Panc1 (cell line): ENCODE measurements at regions not wholly inside any gene's neighbourhood (a gene's known extent, or its start where the extent isn't known, plus 50 kb on each side); places are given as distances from the start of the nearest gene placed in this dataset.

Experiments
- ATAC-seq: fragments of 200-7000 bp; cut with Tn5 transposase; 2 replicates; pipeline ENCODE4 v1.9.1; 2020; ENCODE audit warnings: mild to moderate bottlenecking, moderate library complexity
- BruUV-seq: library from RNA; stranded (reverse); fragments of 400-500 nt; replicated peaks from 2 replicates; lab custom pipeline; 2021; lab: Mats Ljungman, UMichigan
- CTCF ChIA-PET: fragments of 300-600 bp; sonication (Branson Sonifier 250); formaldehyde crosslinking; loops from one replicate; lab custom pipeline; 2022; ENCODE audit warnings: antibody characterized with exemption; lab: Charles Lee
- POLR2A ChIA-PET: fragments of 300-600 bp; sonication (Branson Sonifier 250); formaldehyde crosslinking; loops from one replicate; lab custom pipeline; 2022; ENCODE audit warnings: antibody characterized with exemption; lab: Charles Lee
- DNase-seq: peaks from one replicate; pipeline ENCODE4 v3.0.0-alpha.2; 2010; ENCODE audit warnings: low read depth, low spot score
- H3K27ac ChIP-seq: 2 replicates; pipeline ENCODE4 v1.5.1; 2011; ENCODE audit warnings: mild to moderate bottlenecking, low read length, inconsistent platforms
- H3K27me3 ChIP-seq: fragments of 200-500 bp; sonication (Bioruptor generic); 2 replicates; pipeline ENCODE4 v1.6.0; 2014; ENCODE audit warnings: low read length, inconsistent platforms; ENCODE audit not compliant: control insufficient read depth, insufficient read depth
- H3K36me3 ChIP-seq: fragments of 200-500 bp; sonication (Bioruptor generic); 2 replicates; pipeline ENCODE4 v1.5.1; 2014; ENCODE audit warnings: inconsistent platforms, mild to moderate bottlenecking, low read length, moderate library complexity; ENCODE audit not compliant: control insufficient read depth, insufficient read depth
- H3K4me1 ChIP-seq: 2 replicates; pipeline ENCODE4 v1.5.1; 2011; ENCODE audit warnings: inconsistent platforms, mild to moderate bottlenecking, low read length, moderate library complexity; ENCODE audit not compliant: control insufficient read depth, insufficient read depth
- H3K4me3 ChIP-seq, 2 experiments: 2 replicates each; pipeline ENCODE4 v1.5.1; 2011 to 2012; ENCODE audit warnings: low read depth in 2 of 2, low read length in 2 of 2, mild to moderate bottlenecking in 2 of 2, inconsistent platforms in 1 of 2, moderate library complexity in 1 of 2
- H3K9me3 ChIP-seq: fragments of 200-500 bp; sonication (Bioruptor generic); 2 replicates; pipeline ENCODE4 v1.5.1; 2014; ENCODE audit warnings: low read depth, mild to moderate bottlenecking, inconsistent platforms, low read length, moderate library complexity; ENCODE audit not compliant: control insufficient read depth, insufficient read depth
- CTCF ChIP-seq: fragments of 450-650 bp; IDR thresholded peaks from 2 replicates; pipeline ENCODE4 v1.5.1; 2017; ENCODE audit warnings: mild to moderate bottlenecking
- POLR2AphosphoS5 ChIP-seq: IDR thresholded peaks from 2 replicates; pipeline ENCODE4 v1.6.1; 2012; ENCODE audit warnings: mild to moderate bottlenecking, low read depth, low read length, moderate library complexity
- REST ChIP-seq, 2 experiments: IDR thresholded peaks; 2 replicates each; pipeline ENCODE4 v1.6.1; 2011 to 2012; ENCODE audit warnings: low read depth in 2 of 2, control low read depth in 1 of 2, low read length in 1 of 2, mild to moderate bottlenecking in 1 of 2, moderate library complexity in 1 of 2; ENCODE audit not compliant: insufficient read depth in 1 of 2
- SIN3A ChIP-seq: IDR thresholded peaks from 2 replicates; pipeline ENCODE4 v1.6.1; 2012; ENCODE audit warnings: low read depth, mild to moderate bottlenecking, low read length, moderate library complexity, borderline replicate concordance; ENCODE audit not compliant: insufficient read depth
- TCF7L2 ChIP-seq: IDR thresholded peaks from 2 replicates; pipeline ENCODE4 v1.6.1; 2011; ENCODE audit warnings: mild to moderate bottlenecking, low read depth, low read length, inconsistent platforms
- in situ Hi-C: cut with HindIII; loops from 2 replicates; pipeline ENCODE4 v1.10.0; 2016; ENCODE audit warnings: low sequenced_read_pairs, low pct_unique_long_range_greater_than_20kb
- intact Hi-C: fragments of 100-400 bp; cut with micrococcal nuclease; formaldehyde crosslinking; loops from one replicate; pipeline ENCODE4 v1.10.0; 2022; ENCODE audit not compliant: unreplicated experiment

- TF ChIP-seq REST (IDR thresholded peaks at IDR 0.05; ENCODE audit: insufficient read depth in 1 of 2, low read depth in 2 of 2, low read length in 1 of 2): no peak
- TF ChIP-seq TCF7L2: no peak
- no peak for TF ChIP-seq CTCF
- no peak for TF ChIP-seq POLR2AphosphoS5
- no peak for TF ChIP-seq SIN3A
- ATAC-seq: no peak
- Histone ChIP-seq H3K27me3 (no peaks in the 10 kb centered on the region), H3K4me1 (peaks cover 5% of the 10 kb centered on the region; the same call in 1 of the 2 replicates), H3K4me3 (no peak overlapping the region), H3K9me3 (no peaks in the 10 kb centered on the region), H3K27ac (no peak overlapping the region), H3K36me3 (no peaks in the 10 kb centered on the region)
- BruUV-seq: no TSS peak
- intact Hi-C loops (no loop called here), in situ Hi-C loops (no loop called here)
- no peak for DNase-seq
- POLR2A ChIA-PET: no interaction called here
- CTCF ChIA-PET: no interaction called here
Measured at GRCh38 chr6:56900784-56901183, 54.1 kb upstream of the BEND6 start.

- ATAC-seq (no peak), DNase-seq (no peak)
- Histone ChIP-seq H3K4me1 (peaks cover 5% of the 10 kb centered on the region; the same call in 1 of the 2 replicates), H3K27me3 (no peaks in the 10 kb centered on the region), H3K9me3 (no peaks in the 10 kb centered on the region), H3K27ac (no peak overlapping the region), H3K36me3 (no peaks in the 10 kb centered on the region), H3K4me3 (no peak overlapping the region)
- TF ChIP-seq POLR2AphosphoS5: no peak
- no peak for TF ChIP-seq CTCF
- TF ChIP-seq TCF7L2: no peak
- no peak for TF ChIP-seq REST (IDR thresholded peaks at IDR 0.05; ENCODE audit: insufficient read depth in 1 of 2, low read depth in 2 of 2, low read length in 1 of 2)
- no peak for TF ChIP-seq SIN3A
- no TSS peak for BruUV-seq
- in situ Hi-C loops: no loop called here
- ChIA-PET CTCF (no interaction called here), POLR2A (no interaction called here)
- intact Hi-C loops: no loop called here
Measured at GRCh38 chr6:56899753-56900152, 55.2 kb upstream of the BEND6 start.
